ENCODE measurements at regions not wholly inside any gene's neighbourhood (a gene's known extent, or its start where the extent isn't known, plus 50 kb on each side); places are given as distances from the start of the nearest gene placed in this dataset.

DNA sequence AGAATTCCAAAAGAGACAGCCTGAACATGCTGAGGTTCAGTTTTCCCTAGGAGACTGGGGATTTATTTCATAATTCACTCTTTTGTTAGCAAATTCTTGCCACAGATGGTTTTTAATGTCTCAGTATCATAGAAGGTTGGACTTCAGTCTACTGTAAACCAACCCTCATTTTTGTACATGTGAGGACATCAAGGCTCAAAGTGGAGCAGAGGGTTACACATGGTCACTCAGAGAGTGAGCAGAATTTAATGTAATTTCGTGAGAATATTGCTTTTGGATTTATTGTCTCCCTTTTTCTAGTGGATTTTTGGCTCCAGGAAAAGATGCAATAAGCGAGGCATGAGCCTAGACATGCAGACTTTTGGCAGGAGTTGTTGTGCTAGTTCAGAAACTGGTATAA, 210.8 kb upstream of the JUN start:
- Histone ChIP-seq H2AFZ (ENCODE audit: low read depth, low read length) (0 out of 2 replicates have a peak overlapping the region, but pooled peaks have one; percentile 4), H3K4me2 (ENCODE audit: insufficient read depth, low read length) (no peak overlapping the region), H3K9me1 (ENCODE audit: control insufficient read depth, insufficient read depth, low read length) (no peaks in the 10 kb centered on the region), H3K36me3 (ENCODE audit: control insufficient read depth, insufficient read depth, low read length) (no peaks in the 10 kb centered on the region), H3K9ac (ENCODE audit: insufficient read depth in 1 of 2, low read depth in 2 of 2, low read length in 2 of 2) (no peak overlapping the region), H3K4me1 (replicated peaks in 1 of 2; ENCODE audit: control insufficient read depth in 2 of 2, insufficient read depth in 2 of 2, low read length in 2 of 2) (no peaks in the 10 kb centered on the region), H3K79me2 (ENCODE audit: control insufficient read depth, insufficient read depth, low read length) (no peaks in the 10 kb centered on the region), H3K4me3 (no peak overlapping the region), H3K27ac (ENCODE audit: extremely low read depth, low read depth, low read length) (no peak overlapping the region), H4K20me1 (replicated peaks; ENCODE audit: control insufficient read depth, insufficient read depth, low read length) (no peaks in the 10 kb centered on the region), H3K9me3 (replicated peaks; ENCODE audit: control insufficient read depth, insufficient read depth, low read depth, low read length) (no peaks in the 10 kb centered on the region), H3K27me3 (ENCODE audit: control insufficient read depth in 2 of 2, insufficient read depth in 2 of 2, low read length in 2 of 2) (peaks cover 0 to 2% of the 10 kb centered on the region in 2 experiments; a peak in 1 of 5 replicates)
- 13% methylated on average over 2 of the region's 2 CpGs for WGBS (ENCODE audit: insufficient coverage, low coverage, missing lambda C conversion rate)
- DNase-seq (ENCODE audit: extremely low read depth in 1 of 4, low spot score in 3 of 4) (no peak), ATAC-seq (no peak), FAIRE-seq (no peak)
- no TSS peak for BruUV-seq (replicated peaks)
- TF ChIP-seq, protein P1, sequence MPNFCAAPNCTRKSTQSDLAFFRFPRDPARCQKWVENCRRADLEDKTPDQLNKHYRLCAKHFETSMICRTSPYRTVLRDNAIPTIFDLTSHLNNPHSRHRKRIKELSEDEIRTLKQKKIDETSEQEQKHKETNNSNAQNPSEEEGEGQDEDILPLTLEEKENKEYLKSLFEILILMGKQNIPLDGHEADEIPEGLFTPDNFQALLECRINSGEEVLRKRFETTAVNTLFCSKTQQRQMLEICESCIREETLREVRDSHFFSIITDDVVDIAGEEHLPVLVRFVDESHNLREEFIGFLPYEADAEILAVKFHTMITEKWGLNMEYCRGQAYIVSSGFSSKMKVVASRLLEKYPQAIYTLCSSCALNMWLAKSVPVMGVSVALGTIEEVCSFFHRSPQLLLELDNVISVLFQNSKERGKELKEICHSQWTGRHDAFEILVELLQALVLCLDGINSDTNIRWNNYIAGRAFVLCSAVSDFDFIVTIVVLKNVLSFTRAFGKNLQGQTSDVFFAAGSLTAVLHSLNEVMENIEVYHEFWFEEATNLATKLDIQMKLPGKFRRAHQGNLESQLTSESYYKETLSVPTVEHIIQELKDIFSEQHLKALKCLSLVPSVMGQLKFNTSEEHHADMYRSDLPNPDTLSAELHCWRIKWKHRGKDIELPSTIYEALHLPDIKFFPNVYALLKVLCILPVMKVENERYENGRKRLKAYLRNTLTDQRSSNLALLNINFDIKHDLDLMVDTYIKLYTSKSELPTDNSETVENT (CRISPR knock-in tag; IDR thresholded peaks at IDR 0.05): no peak
- no peak for TF ChIP-seq SLC30A9 (CRISPR knock-in tag; IDR thresholded peaks at IDR 0.05)
- ChIA-PET POLR2A (interaction anchor here (0.6 kb wide), 1 partner anchor 211 kb away, joined by 3 read pairs; the partner anchor contains the start of gene JUN), CTCF (ENCODE audit: low intra/inter-chr PET ratio) (no interaction called here)
- in situ Hi-C loops (cut with MboI) (no loop called here), intact Hi-C loops (cut with micrococcal nuclease) (no loop called here)
